ENCODE measurements at regions not wholly inside any gene's neighbourhood (a gene's known extent, or its start where the extent isn't known, plus 50 kb on each side); places are given as distances from the start of the nearest gene placed in this dataset.
A peak's percentile ranks its signal among the peaks of the same experiment; 100 is the strongest.

- no peak overlapping the region for H3K14ac ChIP-seq (ENCODE audit: low read length)
- H3K4me1 ChIP-seq (ENCODE audit: control insufficient read depth in 1 of 2, insufficient read depth in 2 of 2, low read length in 2 of 2) = no peaks in the 10 kb centered on the region
- no peaks in the 10 kb centered on the region for H3K36me3 ChIP-seq (ENCODE audit: control insufficient read depth in 1 of 2, insufficient read depth in 2 of 2, low read length in 2 of 2)
- no peak overlapping the region for H3K4me3 ChIP-seq (ENCODE audit: low read depth, low read length)
- H3K27me3 ChIP-seq (ENCODE audit: insufficient read depth, low read length) = no peaks in the 10 kb centered on the region
- no peak overlapping the region for H3K4ac ChIP-seq (ENCODE audit: low read depth, low read length)
- DNase-seq = no peak
- no peak overlapping the region for H3K23ac ChIP-seq (ENCODE audit: low read length)
- no peaks in the 10 kb centered on the region for H3K79me2 ChIP-seq (ENCODE audit: control insufficient read depth, insufficient read depth, low read length, poor library complexity)
- no peak overlapping the region for H2BK5ac ChIP-seq (ENCODE audit: low read depth, low read length, poor library complexity)
- H3K27ac ChIP-seq (ENCODE audit: low read depth, low read length) = no peak overlapping the region
- no peak overlapping the region for H4K8ac ChIP-seq (ENCODE audit: low read depth, low read length)
- H4K91ac ChIP-seq (ENCODE audit: low read depth, low read length) = no peak overlapping the region
- no peak overlapping the region for H3K9ac ChIP-seq (ENCODE audit: low read length)
- no peak overlapping the region for H2AFZ ChIP-seq (ENCODE audit: insufficient read depth, low read length, poor library complexity)
- no CpG with 5 or more reads among the region's 5 CpGs for WGBS (ENCODE audit: extremely low coverage, insufficient coverage, insufficient read length)
- no peak overlapping the region for H3K4me2 ChIP-seq (ENCODE audit: low read length)
- peaks cover 3% of the 10 kb centered on the region for H3K9me3 ChIP-seq (ENCODE audit: insufficient read depth, low read depth, low read length)
- H3K18ac ChIP-seq (ENCODE audit: low read length) = no peak overlapping the region
- no peaks in the 10 kb centered on the region for H3K79me1 ChIP-seq (ENCODE audit: low read length)
- H2AK5ac ChIP-seq (ENCODE audit: low read length) = no peak overlapping the region
- H2BK120ac ChIP-seq (ENCODE audit: insufficient read depth, low read length, poor library complexity) = no peak overlapping the region
- no peak overlapping the region for H2BK12ac ChIP-seq (ENCODE audit: low read length)
- H4K12ac ChIP-seq (ENCODE audit: low read depth, low read length) = no peak overlapping the region
Observed at GRCh38 chr16:9402293-9402860, 310.9 kb downstream of the HAPSTR1 start.

DNA sequence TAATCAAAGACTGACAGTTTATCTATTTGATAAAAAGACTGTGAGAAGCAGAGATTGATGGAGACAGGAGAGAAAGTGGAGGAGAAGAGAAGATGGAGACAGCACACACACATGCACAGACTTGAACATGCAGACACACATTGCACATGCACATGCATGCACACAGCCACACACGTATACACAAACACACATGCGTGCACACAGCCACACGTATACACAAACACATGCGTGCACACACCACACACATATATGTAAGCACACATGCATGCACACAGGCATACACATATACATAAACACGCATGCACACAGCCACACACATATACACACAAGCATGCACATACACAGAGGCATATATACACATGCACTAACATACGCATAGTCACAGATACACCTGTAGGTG lies 313.4 kb downstream of the HAPSTR1 start:
- no peak for DNase-seq
- Histone ChIP-seq H4K91ac (ENCODE audit: low read depth, low read length) (no peak overlapping the region), H3K4ac (ENCODE audit: low read depth, low read length) (no peak overlapping the region), H3K23ac (ENCODE audit: low read length) (peak overlapping the region; percentile 23), H3K4me2 (ENCODE audit: low read length) (no peak overlapping the region), H3K27ac (ENCODE audit: low read depth, low read length) (no peak overlapping the region), H2BK5ac (ENCODE audit: low read depth, low read length, poor library complexity) (no peak overlapping the region), H3K9ac (ENCODE audit: low read length) (no peak overlapping the region), H3K4me1 (ENCODE audit: control insufficient read depth in 1 of 2, insufficient read depth in 2 of 2, low read length in 2 of 2) (no peaks in the 10 kb centered on the region), H3K36me3 (ENCODE audit: control insufficient read depth in 1 of 2, insufficient read depth in 2 of 2, low read length in 2 of 2) (no peaks in the 10 kb centered on the region), H3K79me1 (ENCODE audit: low read length) (no peaks in the 10 kb centered on the region), H3K18ac (ENCODE audit: low read length) (no peak overlapping the region), H2AFZ (ENCODE audit: insufficient read depth, low read length, poor library complexity) (no peak overlapping the region), H2BK120ac (ENCODE audit: insufficient read depth, low read length, poor library complexity) (no peak overlapping the region), H2AK5ac (ENCODE audit: low read length) (no peak overlapping the region), H3K79me2 (ENCODE audit: control insufficient read depth, insufficient read depth, low read length, poor library complexity) (no peaks in the 10 kb centered on the region), H4K12ac (ENCODE audit: low read depth, low read length) (no peak overlapping the region), H4K8ac (ENCODE audit: low read depth, low read length) (no peak overlapping the region), H3K27me3 (ENCODE audit: insufficient read depth, low read length) (no peaks in the 10 kb centered on the region), H3K9me3 (ENCODE audit: insufficient read depth, low read depth, low read length) (peaks cover 3% of the 10 kb centered on the region), H2BK12ac (ENCODE audit: low read length) (no peak overlapping the region), H3K14ac (ENCODE audit: low read length) (no peak overlapping the region), H3K4me3 (ENCODE audit: low read depth, low read length) (no peak overlapping the region)
- no CpG with 5 or more reads among the region's 6 CpGs for WGBS (ENCODE audit: extremely low coverage, insufficient coverage, insufficient read length)

DNA sequence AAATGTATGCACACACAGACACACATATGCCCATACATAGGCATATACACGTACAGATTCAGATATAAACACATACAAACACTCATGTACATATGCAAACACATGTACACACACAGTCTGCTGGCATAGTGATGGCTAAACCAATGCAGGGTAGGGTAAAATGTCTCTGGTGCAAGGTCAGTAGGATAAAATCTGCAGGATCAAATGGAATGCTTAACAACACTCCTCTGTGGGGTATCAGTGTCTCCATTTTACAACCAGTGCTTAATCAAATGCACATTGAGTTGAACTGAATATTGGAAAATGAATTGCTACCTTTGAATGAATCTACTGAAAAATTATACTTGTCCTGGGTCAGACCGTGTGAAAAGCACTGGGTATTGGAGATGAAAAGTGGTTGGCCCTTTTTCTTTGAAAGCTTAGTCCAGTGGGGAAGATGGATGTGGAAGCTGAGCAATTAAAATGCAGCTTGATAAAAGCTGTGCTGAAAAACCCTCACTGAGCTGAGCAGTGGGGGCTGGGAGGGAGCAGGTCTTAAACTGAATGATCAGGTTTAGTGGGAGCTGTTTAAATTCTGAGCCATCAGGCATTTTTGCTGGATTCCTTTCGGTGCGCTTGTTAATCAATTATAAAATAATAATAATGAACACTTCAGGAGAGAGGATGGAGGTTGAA lies 314.7 kb downstream of the HAPSTR1 start:
- Histone ChIP-seq H2AFZ (ENCODE audit: insufficient read depth, low read length, poor library complexity) (no peak overlapping the region), H2BK5ac (ENCODE audit: low read depth, low read length, poor library complexity) (no peak overlapping the region), H3K18ac (ENCODE audit: low read length) (no peak overlapping the region), H3K9ac (ENCODE audit: low read length) (no peak overlapping the region), H2BK12ac (ENCODE audit: low read length) (no peak overlapping the region), H3K79me2 (ENCODE audit: control insufficient read depth, insufficient read depth, low read length, poor library complexity) (no peaks in the 10 kb centered on the region), H3K4me3 (ENCODE audit: low read depth, low read length) (no peak overlapping the region), H3K27ac (ENCODE audit: low read depth, low read length) (no peak overlapping the region), H4K8ac (ENCODE audit: low read depth, low read length) (no peak overlapping the region), H3K14ac (ENCODE audit: low read length) (no peak overlapping the region), H3K4me1 (ENCODE audit: control insufficient read depth in 1 of 2, insufficient read depth in 2 of 2, low read length in 2 of 2) (no peaks in the 10 kb centered on the region), H3K79me1 (ENCODE audit: low read length) (no peaks in the 10 kb centered on the region), H3K4ac (ENCODE audit: low read depth, low read length) (no peak overlapping the region), H3K4me2 (ENCODE audit: low read length) (no peak overlapping the region), H3K9me3 (ENCODE audit: insufficient read depth, low read depth, low read length) (peaks cover 3% of the 10 kb centered on the region), H2BK120ac (ENCODE audit: insufficient read depth, low read length, poor library complexity) (no peak overlapping the region), H2AK5ac (ENCODE audit: low read length) (no peak overlapping the region), H3K36me3 (ENCODE audit: control insufficient read depth in 1 of 2, insufficient read depth in 2 of 2, low read length in 2 of 2) (no peaks in the 10 kb centered on the region), H3K23ac (ENCODE audit: low read length) (no peak overlapping the region), H4K12ac (ENCODE audit: low read depth, low read length) (no peak overlapping the region), H3K27me3 (ENCODE audit: insufficient read depth, low read length) (no peaks in the 10 kb centered on the region), H4K91ac (ENCODE audit: low read depth, low read length) (no peak overlapping the region)
- DNase-seq = no peak
- no CpG with 5 or more reads among the region's 4 CpGs for WGBS (ENCODE audit: extremely low coverage, insufficient coverage, insufficient read length)

DNA sequence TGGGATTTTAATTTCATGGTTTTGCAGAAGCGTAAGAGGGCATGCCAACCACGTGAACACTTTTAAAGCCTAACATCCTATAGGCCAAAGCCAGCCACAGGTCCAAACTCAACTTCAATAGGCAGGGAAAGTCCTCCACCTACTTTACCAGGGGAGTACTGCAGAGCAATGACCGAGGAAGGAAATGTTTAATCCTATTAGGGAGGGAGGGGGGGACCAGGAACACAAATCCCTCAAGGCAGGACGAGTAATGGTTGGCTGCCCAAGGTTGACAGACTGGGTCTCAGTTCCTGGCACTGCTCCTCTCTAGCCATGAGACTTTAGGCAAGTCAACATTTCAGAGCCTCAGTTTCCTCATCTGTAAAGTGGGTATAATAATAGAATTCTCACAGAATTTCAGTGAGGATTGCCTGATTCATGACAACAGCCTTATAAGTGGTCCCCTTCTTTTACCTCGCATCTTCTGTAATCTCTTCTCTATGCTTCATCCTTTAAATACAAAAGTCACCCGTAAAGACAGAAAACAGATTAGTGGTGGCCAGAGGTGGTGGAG lies 315.8 kb downstream of the HAPSTR1 start:
- H2BK5ac ChIP-seq (ENCODE audit: low read depth, low read length, poor library complexity) = no peak overlapping the region
- no peak overlapping the region for H3K4me2 ChIP-seq (ENCODE audit: low read length)
- no CpG with 5 or more reads among the region's 6 CpGs for WGBS (ENCODE audit: extremely low coverage, insufficient coverage, insufficient read length)
- H3K23ac ChIP-seq (ENCODE audit: low read length) = no peak overlapping the region
- no peak overlapping the region for H2AK5ac ChIP-seq (ENCODE audit: low read length)
- H4K12ac ChIP-seq (ENCODE audit: low read depth, low read length) = no peak overlapping the region
- peaks cover 3% of the 10 kb centered on the region for H3K9me3 ChIP-seq (ENCODE audit: insufficient read depth, low read depth, low read length)
- H2AFZ ChIP-seq (ENCODE audit: insufficient read depth, low read length, poor library complexity) = no peak overlapping the region
- H3K27ac ChIP-seq (ENCODE audit: low read depth, low read length) = no peak overlapping the region
- H3K36me3 ChIP-seq (ENCODE audit: control insufficient read depth in 1 of 2, insufficient read depth in 2 of 2, low read length in 2 of 2) = no peaks in the 10 kb centered on the region
- H3K4ac ChIP-seq (ENCODE audit: low read depth, low read length) = no peak overlapping the region
- H3K79me1 ChIP-seq (ENCODE audit: low read length) = no peaks in the 10 kb centered on the region
- H3K4me1 ChIP-seq (ENCODE audit: control insufficient read depth in 1 of 2, insufficient read depth in 2 of 2, low read length in 2 of 2) = no peaks in the 10 kb centered on the region
- no peak overlapping the region for H4K8ac ChIP-seq (ENCODE audit: low read depth, low read length)
- H4K91ac ChIP-seq (ENCODE audit: low read depth, low read length) = no peak overlapping the region
- no peaks in the 10 kb centered on the region for H3K27me3 ChIP-seq (ENCODE audit: insufficient read depth, low read length)
- H2BK12ac ChIP-seq (ENCODE audit: low read length) = no peak overlapping the region
- DNase-seq = no peak
- no peak overlapping the region for H2BK120ac ChIP-seq (ENCODE audit: insufficient read depth, low read length, poor library complexity)
- no peak overlapping the region for H3K9ac ChIP-seq (ENCODE audit: low read length)
- H3K79me2 ChIP-seq (ENCODE audit: control insufficient read depth, insufficient read depth, low read length, poor library complexity) = no peaks in the 10 kb centered on the region
- no peak overlapping the region for H3K14ac ChIP-seq (ENCODE audit: low read length)
- H3K4me3 ChIP-seq (ENCODE audit: low read depth, low read length) = no peak overlapping the region
- H3K18ac ChIP-seq (ENCODE audit: low read length) = no peak overlapping the region
